ENCODE measurements at regions not wholly inside any gene's neighbourhood (a gene's known extent, or its start where the extent isn't known, plus 50 kb on each side); places are given as distances from the start of the nearest gene placed in this dataset.

DNA sequence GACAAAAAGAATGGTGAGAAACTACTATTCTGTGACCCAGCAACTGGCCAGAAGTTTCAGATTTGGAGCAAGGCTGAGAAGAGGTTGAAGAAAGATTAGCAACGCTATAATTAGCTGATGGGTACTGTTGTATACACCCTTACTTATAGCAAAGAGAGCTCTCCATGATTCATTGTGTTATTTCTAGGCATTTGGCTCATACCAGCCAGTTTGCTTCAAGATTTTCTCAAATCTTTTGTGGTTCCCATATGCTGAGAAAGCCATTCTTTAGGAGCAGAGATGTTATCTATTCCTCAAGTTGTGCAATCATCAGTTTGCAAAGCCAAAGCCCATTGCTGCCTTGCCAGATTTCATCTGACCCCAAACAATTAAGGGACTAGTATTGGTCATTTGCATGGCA, 179.4 kb downstream of the ETS1 start:
- no peak for DNase-seq (ENCODE audit: low spot score)

DNA sequence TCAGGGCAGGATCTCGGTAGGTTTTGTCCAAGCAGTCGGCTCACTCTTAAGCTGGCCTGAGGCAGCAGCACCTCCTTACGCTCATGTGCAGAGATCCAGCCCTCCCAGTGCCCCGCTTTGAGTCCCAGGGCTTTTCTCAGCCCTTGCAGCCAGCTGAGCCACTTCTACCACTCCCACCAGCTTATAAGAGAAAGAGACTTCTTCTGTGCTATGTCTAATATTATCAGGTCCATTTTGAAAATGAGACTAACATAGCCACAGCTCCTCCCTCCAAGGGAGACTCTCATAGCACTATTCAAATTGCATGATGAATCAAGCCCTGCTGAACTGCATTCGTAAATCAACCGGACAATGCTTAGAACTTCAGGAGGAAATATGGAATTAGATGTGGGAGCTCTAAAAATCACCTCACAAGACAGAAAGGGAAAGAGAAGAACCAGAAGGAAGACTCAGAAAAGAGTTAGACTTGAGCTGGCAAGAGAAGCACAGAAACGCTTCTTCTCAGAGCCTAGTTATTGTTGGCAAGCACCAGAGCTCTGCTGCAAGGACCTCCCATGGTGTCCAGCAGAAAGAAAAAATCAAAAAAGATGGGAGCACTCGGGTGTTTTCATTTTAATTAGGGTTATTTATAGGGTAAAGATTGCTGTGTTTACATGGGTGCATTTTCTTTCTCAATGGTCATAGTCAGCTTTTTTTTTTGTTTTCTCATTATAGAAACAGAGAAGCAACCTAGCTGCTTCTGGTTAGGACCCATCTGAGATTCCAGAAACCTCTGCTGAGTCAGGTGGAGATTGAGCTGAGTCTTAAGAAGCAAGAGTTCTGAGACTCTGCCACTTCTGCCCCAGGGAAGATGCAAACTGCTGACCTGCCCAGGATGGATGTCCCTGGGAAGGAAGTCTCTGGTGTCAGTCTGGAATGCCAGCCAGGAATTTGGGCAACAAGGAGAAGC, 181.4 kb downstream of the ETS1 start:
- DNase-seq (ENCODE audit: low spot score), result no peak

GRCh38 chr11:128405112-128405511, 182.2 kb downstream of the ETS1 start:
- DNase-seq (ENCODE audit: low spot score), result no peak

GRCh38 chr11:128404437-128404836, 182.9 kb downstream of the ETS1 start:
- no peak for DNase-seq (ENCODE audit: low spot score)

GRCh38 chr11:128400382-128401203, 186.8 kb downstream of the ETS1 start:
- DNase-seq (ENCODE audit: low spot score), result no peak

- DNase-seq (ENCODE audit: low spot score), result no peak
Measured at GRCh38 chr11:128399251-128400121, 187.9 kb downstream of the ETS1 start.

GRCh38 chr11:128398517-128399250, 188.7 kb downstream of the ETS1 start:
- DNase-seq (ENCODE audit: low spot score), result no peak

- no peak for DNase-seq (ENCODE audit: low spot score)
Measured at GRCh38 chr11:128397362-128397761, 190.0 kb downstream of the ETS1 start.

DNA sequence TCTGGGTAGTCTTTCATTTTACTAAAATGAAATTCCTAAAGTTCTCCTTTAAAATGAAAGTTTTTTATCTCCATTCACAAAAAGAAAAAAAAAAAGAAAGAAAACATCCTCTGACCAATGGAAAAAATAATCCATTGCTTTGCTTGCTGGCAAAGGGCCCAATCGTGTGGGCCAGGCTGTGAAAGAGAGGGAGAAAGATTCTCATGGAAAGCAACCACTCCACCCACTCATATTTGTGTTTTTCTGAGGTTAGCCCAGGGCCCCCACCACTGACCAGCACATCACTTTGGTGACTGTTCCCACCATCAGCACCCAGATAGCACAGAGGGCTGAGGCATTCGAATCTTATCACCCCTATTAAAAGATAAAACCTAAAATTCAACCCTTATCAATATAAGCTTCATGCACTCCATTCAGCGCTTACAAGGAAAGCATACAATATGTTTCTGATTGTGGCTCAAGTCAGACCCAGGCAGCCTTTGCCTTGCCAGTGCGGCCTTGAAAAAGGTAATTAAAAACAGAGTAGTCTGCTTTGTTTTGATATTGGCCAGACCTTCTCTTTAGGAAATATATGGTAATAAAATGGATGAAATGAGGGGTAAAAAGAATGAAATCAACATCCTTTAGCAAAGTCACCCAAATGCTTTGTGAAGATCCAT, 192.8 kb downstream of the ETS1 start:
- no peak for DNase-seq (ENCODE audit: low spot score)

DNA sequence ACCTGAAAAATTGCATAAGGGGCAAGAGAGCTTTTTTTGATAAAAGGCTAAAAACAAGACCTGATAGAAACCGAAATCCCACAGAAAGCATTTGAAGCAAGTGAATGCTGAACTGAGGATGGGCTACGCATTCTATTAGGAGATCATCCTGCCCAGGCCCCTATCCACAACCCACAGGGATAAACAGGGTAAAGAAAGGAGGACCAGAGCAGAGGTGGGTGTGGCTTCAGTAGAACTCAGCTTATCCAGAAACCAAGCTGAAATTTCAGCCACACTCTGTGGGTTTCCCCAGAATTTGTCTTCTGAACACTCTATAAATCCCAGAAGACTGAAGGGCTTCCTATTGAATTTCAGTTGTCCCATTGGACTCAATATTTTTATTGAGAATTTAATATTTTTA, 195.1 kb downstream of the ETS1 start:
- no peak for DNase-seq (ENCODE audit: low spot score)

GRCh38 chr11:128391811-128392210, 195.5 kb downstream of the ETS1 start:
- no peak for DNase-seq (ENCODE audit: low spot score)

- no peak for DNase-seq (ENCODE audit: low spot score)
Measured at GRCh38 chr11:128390246-128390645, 197.1 kb downstream of the ETS1 start.

GRCh38 chr11:128389461-128389976, 197.8 kb downstream of the ETS1 start:
- DNase-seq (ENCODE audit: low spot score), result no peak

GRCh38 chr11:128388206-128388815, 199.0 kb downstream of the ETS1 start:
- DNase-seq (ENCODE audit: low spot score), result peak; percentile 4

DNA sequence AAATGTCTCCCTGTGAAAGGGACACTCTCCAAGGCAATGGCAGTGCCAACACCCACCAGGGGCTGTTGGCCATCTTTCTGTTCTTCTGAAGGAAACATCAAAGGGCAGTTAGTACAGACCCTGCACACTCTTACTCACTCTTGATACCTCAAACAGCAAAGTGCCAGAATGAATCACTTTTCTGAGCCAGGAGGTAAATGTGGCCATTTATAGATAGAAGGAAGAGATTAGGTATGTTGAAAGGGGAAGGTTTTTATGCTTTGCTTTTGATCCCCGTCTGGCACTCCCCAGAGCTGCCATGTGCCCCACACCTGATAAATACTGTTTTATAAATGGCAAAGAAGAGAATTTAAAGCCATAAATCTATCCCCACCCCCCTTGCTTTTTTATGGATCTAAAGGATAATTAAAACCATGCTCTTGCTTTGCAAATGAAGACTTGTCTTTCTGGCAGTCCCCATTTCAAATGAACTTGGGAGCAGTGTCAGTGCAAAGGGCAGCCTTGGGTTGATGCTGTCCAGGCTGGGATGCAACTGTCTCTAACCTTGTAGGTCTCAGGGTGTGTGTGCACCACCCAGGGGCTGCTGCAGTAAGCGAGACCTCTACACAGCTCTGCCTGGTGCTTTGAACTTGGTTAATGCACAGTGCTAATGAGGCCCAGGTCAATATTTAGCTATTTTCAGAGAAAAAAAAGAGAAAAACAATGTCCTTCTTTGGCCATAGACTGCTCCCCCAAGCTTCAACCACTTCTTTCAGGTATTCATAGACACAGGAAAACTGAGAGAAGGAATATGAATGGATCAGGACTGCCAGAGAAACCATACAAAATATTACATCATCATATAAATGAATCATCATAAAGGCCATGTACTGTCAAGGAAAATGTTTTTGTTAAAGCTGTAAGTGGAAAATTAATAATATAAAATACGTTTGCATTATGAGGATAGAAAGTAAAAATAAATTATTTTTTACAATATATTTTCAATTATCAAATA, 207.5 kb downstream of the ETS1 start:
- DNase-seq (ENCODE audit: low spot score), result no peak

DNA sequence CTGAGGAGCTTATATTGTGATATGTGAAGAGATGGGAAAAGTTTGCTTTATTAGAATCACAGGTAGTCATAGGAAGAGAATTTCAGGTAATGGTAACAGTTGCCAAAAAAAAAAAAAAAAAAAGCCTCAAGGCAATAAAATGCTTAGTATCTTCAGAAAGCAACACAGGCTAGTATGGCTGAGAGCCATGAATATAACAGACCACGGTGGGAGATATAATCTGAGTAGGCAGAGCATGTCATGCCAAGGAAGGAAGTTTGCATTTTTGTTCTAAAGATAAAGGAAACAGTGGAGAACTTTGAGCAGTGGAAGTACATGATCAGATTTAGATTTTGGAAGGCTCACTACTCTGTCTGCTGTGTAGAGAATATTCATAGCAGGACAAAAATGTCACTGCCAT, 211.4 kb downstream of the ETS1 start:
- no peak for DNase-seq (ENCODE audit: low spot score)

DNA sequence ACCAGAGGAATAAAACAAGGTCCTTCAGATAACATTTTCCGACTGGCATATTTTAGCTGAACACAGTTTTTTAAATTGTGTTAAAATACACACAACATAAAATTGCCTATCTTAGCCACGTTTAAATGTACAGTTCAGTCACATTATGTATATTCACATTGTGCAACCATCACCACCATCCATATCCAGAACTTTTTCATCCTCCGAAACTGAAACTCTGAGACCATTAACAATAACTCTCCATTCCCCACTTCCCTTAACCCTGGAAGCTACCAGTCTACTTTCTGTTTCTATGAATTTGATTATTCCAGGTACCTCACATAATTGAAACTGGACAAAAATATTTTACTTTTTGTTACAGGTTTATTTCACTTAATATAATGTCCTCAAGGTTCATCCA, 213.3 kb downstream of the ETS1 start:
- no peak for DNase-seq (ENCODE audit: low spot score)

GRCh38 chr11:128372977-128373376, 214.4 kb downstream of the ETS1 start:
- DNase-seq (ENCODE audit: low spot score), result no peak

DNA sequence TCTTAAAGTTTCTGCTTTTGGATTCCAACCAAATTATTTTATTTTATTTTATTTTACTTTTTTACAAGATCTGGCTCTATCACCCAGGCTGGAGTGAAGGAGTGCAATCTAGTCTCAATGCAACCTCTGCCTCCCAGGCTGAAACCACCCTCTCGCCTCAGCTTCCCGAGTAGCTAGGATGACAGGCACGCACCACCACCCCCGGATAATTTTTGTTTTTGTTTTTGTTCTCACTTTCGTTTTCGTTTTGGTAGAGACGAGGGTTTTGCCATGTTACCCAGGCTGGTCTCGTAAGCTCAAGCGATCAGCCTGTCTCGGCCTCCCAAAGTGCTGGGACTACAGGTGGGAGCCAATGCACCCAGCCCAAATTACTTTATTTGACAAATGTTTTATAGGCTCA, 219.8 kb downstream of the ETS1 start:
- DNase-seq (ENCODE audit: low spot score), result no peak

Measured in LoVo (cell line).